ENCODE measurements at regions not wholly inside any gene's neighbourhood (a gene's known extent, or its start where the extent isn't known, plus 50 kb on each side); places are given as distances from the start of the nearest gene placed in this dataset.

GRCh38 chr20:12198281-12198680 is 280.6 kb downstream of the BTBD3 start:
- no peaks in the 10 kb centered on the region for H3K4me1 ChIP-seq (ENCODE audit: control insufficient read depth, extremely low read depth, insufficient read depth, low read length)
- no peak overlapping the region for H3K4me2 ChIP-seq (ENCODE audit: insufficient read depth, low read length)
- no peak for FAIRE-seq
- H3K9me3 ChIP-seq (replicated peaks; ENCODE audit: control insufficient read depth, insufficient read depth, low read length) = no peaks in the 10 kb centered on the region
- no peak overlapping the region for H3K27ac ChIP-seq (ENCODE audit: insufficient read depth, low read depth, low read length)
- H3K27me3 ChIP-seq (ENCODE audit: control insufficient read depth in 2 of 2, insufficient read depth in 2 of 2, low read length in 2 of 2) = no peaks in the 10 kb centered on the region
- no peaks in the 10 kb centered on the region for H3K9me1 ChIP-seq (replicated peaks; ENCODE audit: control insufficient read depth, extremely low read depth, insufficient read depth, low read length)
- no TSS peak for BruUV-seq (replicated peaks)
- CTCF ChIA-PET = no interaction called here
- H3K4me3 ChIP-seq (replicated peaks in 1 of 3; ENCODE audit: insufficient read depth in 1 of 3, low read depth in 1 of 3, low read length in 3 of 3) = no peak overlapping the region
- no peak overlapping the region for H2AFZ ChIP-seq (ENCODE audit: low read depth, low read length)
- intact Hi-C loops (cut with micrococcal nuclease) (no loop called here), dilution Hi-C loops (cut with MboI; ENCODE audit: extremely low pct_ligation_motif_present, low sequenced_read_pairs) (no loop called here)
- no peaks in the 10 kb centered on the region for H4K20me1 ChIP-seq (replicated peaks; ENCODE audit: control insufficient read depth, extremely low read depth, insufficient read depth, low read length)
- no peak overlapping the region for H3K9ac ChIP-seq (replicated peaks; ENCODE audit: extremely low read depth, insufficient read depth, low read length)
- DNase-seq (ENCODE audit: low read depth, low spot score) = no peak
- no peaks in the 10 kb centered on the region for H3K79me2 ChIP-seq (ENCODE audit: control insufficient read depth, insufficient read depth, low read length)
- no peaks in the 10 kb centered on the region for H3K36me3 ChIP-seq (ENCODE audit: control insufficient read depth in 2 of 2, extremely low read depth in 1 of 2, insufficient read depth in 2 of 2, low read length in 2 of 2)
- TF ChIP-seq POLR2AphosphoS5 (IDR thresholded peaks at IDR 0.05; ENCODE audit: insufficient read depth, low read depth, low read length) (no peak), GATA2 (IDR thresholded peaks at IDR 0.05; ENCODE audit: insufficient read depth, insufficient read length, low read depth, low read length) (no peak), MAX (IDR thresholded peaks at IDR 0.05; ENCODE audit: insufficient read depth, insufficient read length) (no peak), FOS (IDR thresholded peaks at IDR 0.05; ENCODE audit: borderline replicate concordance, insufficient read depth, low read length) (no peak), JUN (IDR thresholded peaks at IDR 0.05; ENCODE audit: borderline replicate concordance, insufficient read depth, insufficient read length, low read depth) (no peak), POLR2A (IDR thresholded peaks at IDR 0.05; ENCODE audit: low read depth, low read length) (no peak), EZH2 (IDR thresholded peaks at IDR 0.05; ENCODE audit: borderline replicate concordance, low read depth, low read length, severe bottlenecking) (no peak), CTCF (IDR thresholded peaks at IDR 0.05; ENCODE audit: extremely low read depth in 1 of 2, insufficient read depth in 1 of 2, low read depth in 1 of 2, low read length in 2 of 2) (no peak), MYC (IDR thresholded peaks at IDR 0.05; ENCODE audit: low read depth, low read length) (no peak)
- POLR2A ChIA-PET = no interaction called here
